ENCODE measurements at regions not wholly inside any gene's neighbourhood (a gene's known extent, or its start where the extent isn't known, plus 50 kb on each side); places are given as distances from the start of the nearest gene placed in this dataset.
A peak's percentile ranks its signal among the peaks of the same experiment; 100 is the strongest.
"Not testable (repeated sequence)": the region's sequence is repeated elsewhere in the genome, so short reads cannot be mapped to it uniquely, and the experiment has no call there.

DNA sequence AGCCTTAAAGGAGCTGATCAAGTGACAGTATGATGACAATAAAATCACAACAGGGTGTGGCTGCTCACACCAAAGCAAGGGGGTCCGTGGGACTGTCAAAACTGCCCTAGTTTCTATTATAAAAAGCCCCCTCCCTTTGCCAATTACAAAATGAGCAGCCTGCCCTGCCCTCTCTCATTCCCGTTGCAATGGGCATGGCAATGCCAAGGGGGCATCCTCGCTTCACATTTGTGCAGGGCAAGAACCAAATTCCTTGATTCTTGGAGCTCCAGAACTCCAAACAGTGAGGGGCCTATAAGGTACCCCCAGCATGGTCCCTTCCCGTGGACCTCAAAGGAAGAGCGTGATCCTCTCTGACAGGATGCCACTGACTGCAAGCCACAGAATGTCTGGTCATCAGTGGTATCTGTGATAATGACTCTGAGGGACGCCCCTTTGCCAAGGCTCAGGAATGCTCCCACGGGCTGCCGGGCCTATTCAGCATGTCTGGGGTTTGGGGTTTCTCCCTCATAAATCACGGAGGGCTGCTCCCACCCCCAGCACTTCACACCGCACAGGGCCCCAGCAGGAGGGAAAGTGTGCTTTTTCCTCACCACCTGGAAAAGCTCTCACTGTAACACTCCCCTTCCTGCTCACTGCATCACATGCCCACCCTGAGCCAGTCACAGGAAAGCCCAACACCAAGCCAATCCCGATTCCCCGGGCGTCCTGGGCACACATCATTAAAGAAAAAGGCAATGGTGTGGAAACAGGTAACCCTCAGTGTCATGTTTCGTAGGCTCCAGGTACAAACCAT lies 105.1 kb upstream of the TRPM1 start:
- Mint-ChIP-seq H3K27ac (no peak overlapping the region), H3K36me3 (ENCODE audit: low read depth) (no peaks in the 10 kb centered on the region), H3K27me3 (no peaks in the 10 kb centered on the region), H3K9me3 (no peaks in the 10 kb centered on the region), H3K4me3 (no peak overlapping the region), H3K4me1 (peaks cover 20% of the 10 kb centered on the region)
- no peak for ATAC-seq
- no peak for DNase-seq

DNA sequence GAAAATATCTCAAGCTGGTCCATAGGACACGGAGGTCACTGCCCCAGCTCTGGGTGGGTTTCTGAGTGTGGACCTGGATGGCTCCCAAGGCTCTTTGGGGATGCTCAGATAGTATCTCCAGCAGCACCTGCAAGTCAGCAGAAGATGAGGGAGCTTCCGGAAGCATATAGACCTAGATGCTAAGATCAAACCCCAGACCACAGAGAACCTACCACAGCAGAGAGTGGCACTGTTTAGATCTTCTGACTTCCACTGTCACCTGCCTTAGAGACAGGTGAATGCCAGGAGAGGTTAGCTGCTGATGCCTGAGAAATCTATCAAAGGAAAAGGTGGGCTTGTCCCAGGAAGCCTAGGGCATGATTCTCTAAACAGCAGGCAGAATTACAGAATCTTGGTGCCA lies 105.7 kb upstream of the TRPM1 start:
- Mint-ChIP-seq H3K9me3 (no peaks in the 10 kb centered on the region), H3K27ac (no peak overlapping the region), H3K36me3 (ENCODE audit: low read depth) (no peaks in the 10 kb centered on the region), H3K4me3 (no peak overlapping the region), H3K4me1 (peaks cover 20% of the 10 kb centered on the region), H3K27me3 (no peaks in the 10 kb centered on the region)
- DNase-seq (no peak), ATAC-seq (no peak)

DNA sequence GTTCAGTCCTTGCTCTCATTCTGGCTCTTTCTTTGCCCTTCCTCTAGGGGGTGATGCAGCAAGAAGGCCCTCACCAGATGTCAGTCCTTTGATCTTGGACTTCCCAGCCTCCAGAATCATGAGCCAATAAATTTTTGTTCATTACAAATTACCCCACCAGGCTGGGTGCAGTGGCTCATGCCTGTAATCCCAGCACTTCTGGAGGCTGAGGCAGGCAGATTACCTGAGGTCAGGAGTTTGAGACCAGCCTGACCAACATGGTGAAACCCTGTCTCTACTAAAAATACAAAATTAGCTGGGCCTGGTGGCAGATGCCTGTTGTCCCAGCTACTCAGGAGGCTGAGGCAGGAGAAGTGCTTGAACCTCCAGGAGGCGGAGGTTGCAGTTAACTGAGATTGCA lies 106.3 kb upstream of the TRPM1 start:
- not testable (repeated sequence) for H3K27ac Mint-ChIP-seq; H3K9me3 Mint-ChIP-seq; DNase-seq; H3K27me3 Mint-ChIP-seq; H3K36me3 Mint-ChIP-seq (ENCODE audit: low read depth); H3K4me3 Mint-ChIP-seq; ATAC-seq
- H3K4me1 Mint-ChIP-seq = peaks cover 16% of the 10 kb centered on the region

DNA sequence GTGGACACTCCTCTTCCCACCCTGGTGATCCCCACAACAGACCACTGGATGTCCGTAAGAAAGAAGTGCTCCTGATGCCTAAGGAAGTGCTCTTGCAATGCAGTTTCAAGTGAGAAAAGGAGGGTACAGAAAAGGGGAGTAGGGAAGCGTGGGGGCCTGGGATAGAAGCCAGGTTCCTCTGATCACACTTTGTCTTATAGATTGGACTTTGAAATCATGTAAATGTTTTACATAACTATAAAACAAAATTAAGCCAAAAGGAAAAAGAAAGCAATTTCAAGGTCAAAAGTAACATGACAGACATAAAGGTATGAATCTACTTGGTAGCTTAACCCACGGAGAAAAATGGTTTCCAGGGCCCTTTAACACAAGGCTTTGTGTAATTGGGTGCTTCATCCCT lies 107.3 kb upstream of the TRPM1 start:
- no peak for ATAC-seq
- H3K4me3 Mint-ChIP-seq = no peak overlapping the region
- no peak for DNase-seq
- H3K27ac Mint-ChIP-seq = no peak overlapping the region
- H3K9me3 Mint-ChIP-seq = no peaks in the 10 kb centered on the region
- H3K36me3 Mint-ChIP-seq (ENCODE audit: low read depth) = no peaks in the 10 kb centered on the region
- no peaks in the 10 kb centered on the region for H3K27me3 Mint-ChIP-seq
- peaks cover 8% of the 10 kb centered on the region for H3K4me1 Mint-ChIP-seq

DNA sequence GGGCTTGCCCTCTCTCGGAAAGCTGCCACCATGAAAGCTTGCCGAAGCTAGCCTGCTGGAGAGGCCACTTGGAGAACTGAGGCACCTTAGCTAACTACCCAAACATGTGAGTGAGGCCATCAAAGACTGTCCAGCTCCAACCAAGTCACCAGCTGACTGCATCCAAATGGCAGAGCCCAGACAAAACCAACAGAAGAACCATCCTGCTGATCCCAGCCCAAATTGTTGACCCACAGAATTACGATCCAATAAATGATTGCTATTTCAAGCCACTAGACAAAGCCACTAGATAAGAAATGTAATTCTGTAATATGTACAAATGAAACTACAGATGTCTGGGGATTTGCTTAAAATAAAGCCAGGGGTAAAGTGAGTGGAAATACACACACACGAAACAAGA lies 109.8 kb upstream of the TRPM1 start:
- Mint-ChIP-seq H3K27me3 (no peaks in the 10 kb centered on the region), H3K4me1 (peaks cover 15% of the 10 kb centered on the region), H3K36me3 (ENCODE audit: low read depth) (no peaks in the 10 kb centered on the region), H3K9me3 (no peaks in the 10 kb centered on the region), H3K27ac (no peak overlapping the region), H3K4me3 (no peak overlapping the region)
- ATAC-seq (no peak), DNase-seq (no peak)

DNA sequence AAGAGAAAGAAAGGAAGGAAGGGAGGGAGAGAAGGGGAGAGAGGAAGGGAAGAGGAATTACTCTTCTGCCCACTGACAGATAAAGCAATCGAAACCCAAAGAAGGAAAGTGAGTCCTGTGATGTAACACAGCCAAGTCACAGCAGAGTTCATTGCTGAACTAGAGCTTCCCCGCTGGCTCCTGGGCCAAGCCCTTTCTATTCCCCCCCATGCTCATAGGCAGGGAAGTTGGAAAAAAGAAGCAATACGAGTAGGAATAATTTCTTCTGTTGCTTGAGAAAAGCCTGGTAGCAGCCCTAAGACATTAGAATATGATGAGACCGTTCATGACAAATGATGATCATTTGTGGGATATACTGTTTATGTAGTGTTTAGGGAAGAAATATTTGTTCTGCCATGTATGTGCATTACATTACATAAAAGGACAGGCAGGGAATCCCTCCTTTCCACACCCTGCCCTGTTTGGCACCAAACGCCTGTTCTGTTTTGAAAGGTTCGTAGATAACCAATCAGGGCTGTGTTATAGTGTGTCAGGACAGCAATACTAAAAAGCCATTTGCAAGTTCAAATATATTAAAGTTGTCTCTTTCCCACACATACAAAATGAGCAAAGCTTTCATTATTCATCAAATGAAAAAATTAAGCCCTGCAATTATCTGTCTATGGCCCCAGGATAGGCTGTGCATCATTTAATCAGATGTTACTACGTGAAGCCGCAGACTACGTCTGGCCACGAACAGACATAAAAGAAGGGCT lies 111.0 kb upstream of the TRPM1 start:
- Mint-ChIP-seq H3K4me1 (peaks cover 20% of the 10 kb centered on the region), H3K27ac (no peak overlapping the region), H3K9me3 (no peaks in the 10 kb centered on the region), H3K36me3 (ENCODE audit: low read depth) (no peaks in the 10 kb centered on the region), H3K27me3 (no peaks in the 10 kb centered on the region), H3K4me3 (no peak overlapping the region)
- ATAC-seq (no peak), DNase-seq (no peak)

DNA sequence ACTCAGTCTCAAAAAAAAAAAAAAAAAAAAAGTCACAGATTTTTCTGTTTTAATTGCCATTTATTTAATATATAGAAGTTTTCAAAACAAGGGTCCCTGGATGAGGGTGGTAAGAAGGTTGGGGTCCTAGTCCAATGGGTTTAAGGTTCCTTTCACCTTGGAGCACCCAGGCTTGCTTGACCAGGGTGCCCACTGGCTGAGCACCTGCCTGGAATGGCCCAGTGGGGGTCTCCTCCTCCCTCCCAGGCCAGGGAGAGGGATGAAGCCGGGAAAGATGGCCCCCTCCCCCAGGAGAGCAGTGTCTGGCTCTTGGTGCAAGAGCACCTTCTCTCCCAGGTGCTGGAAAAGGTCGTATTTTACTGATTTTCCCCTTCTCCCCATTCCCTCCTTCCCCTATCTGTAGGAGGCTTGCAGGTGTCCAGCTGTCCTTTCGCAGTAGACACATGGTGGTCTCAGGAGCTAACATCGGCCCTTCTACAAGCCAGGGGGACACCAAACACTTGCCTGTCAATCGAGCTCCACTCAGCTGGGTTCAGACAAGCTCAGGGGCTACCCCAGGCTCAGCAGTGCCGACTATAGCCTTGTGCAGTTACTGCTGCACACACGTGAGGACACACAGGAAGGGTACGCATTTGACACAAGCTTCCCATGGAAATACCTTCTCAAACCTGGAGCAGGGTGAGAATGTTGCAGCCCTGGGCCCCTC lies 112.3 kb upstream of the KLF13 start:
- Mint-ChIP-seq H3K4me3 (no peak overlapping the region), H3K27ac (no peak overlapping the region), H3K4me1 (peaks cover 16% of the 10 kb centered on the region), H3K27me3 (no peaks in the 10 kb centered on the region), H3K36me3 (ENCODE audit: low read depth) (no peaks in the 10 kb centered on the region), H3K9me3 (no peaks in the 10 kb centered on the region)
- ATAC-seq (no peak), DNase-seq (no peak)

DNA sequence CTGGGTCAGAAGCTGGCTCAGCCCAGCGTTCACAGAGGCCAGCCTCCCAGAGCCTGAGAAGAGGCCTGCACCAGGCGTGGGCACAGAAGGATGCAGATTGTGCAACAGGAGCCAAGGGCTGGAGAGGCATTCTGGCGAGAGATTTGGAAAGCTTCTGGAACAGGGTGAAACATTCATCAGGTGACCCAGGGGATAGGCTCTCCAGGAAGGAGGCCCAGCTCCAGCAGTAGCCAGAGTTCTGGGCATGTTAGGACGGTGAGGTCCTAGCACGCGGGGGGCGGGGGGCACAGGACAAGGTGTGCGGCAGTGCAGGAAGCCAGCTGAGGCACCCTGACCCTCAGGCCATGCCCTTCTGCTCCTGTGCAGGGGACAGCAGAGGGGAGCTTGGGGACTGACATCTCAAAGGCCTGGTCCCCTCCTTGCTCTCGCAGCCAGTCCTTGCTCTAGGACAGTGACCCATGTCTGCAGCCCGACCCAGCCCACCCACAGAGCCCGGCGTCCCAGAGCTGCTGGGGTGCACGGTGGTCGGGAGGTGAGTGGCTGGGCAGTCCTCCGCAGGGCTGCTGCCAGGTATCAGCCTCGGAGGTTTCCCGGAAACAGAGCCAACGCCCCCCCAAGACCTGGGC lies 111.7 kb upstream of the KLF13 start:
- ATAC-seq (no peak), DNase-seq (no peak)
- peak overlapping the region; percentile 22 for H3K27ac Mint-ChIP-seq
- no peaks in the 10 kb centered on the region for H3K36me3 Mint-ChIP-seq (ENCODE audit: low read depth)
- no peaks in the 10 kb centered on the region for H3K9me3 Mint-ChIP-seq
- H3K4me1 Mint-ChIP-seq = peaks cover 16% of the 10 kb centered on the region
- H3K4me3 Mint-ChIP-seq = peak overlapping the region; percentile 38
- H3K27me3 Mint-ChIP-seq = no peaks in the 10 kb centered on the region

DNA sequence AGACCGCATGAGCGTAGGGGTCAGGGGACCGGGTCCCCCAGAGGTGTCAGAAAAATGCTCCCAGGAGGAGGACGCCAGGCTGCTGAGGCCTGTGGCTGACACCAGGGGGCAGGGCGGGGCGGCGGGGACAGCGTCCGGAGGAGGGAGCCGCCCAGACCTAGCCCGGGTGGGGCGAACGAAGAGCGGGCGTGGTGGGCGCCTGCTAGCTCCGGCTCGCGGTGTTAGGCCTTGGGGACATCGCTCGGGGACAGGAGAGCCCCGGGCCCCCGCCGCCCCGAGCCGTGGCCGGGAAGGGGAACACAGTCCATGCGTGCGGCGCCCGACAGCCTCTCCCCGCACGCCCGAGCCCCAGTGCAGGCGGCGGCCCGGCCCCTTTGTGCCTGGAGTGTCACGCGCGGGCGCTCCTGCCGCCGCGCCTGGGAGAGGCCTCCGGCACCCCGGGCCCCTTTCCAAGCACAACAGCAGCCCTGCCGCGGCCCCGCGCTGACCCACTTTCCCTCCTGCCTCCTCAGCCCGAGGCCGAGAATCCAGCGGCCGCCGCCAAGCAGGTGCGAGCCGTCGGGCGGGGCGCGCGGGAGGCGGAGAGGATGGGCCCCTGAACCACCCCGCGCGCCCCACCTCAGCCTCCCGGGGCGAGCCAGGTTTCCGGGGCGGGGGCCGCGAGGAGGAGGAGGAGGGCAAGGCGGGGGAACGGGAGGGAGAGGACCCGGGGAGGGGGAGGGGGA lies 111.0 kb upstream of the KLF13 start:
- peak overlapping the region; percentile 67 for H3K4me3 Mint-ChIP-seq
- H3K27me3 Mint-ChIP-seq = no peaks in the 10 kb centered on the region
- ATAC-seq (peak; percentile 88), DNase-seq (peak; percentile 91)
- H3K9me3 Mint-ChIP-seq = no peaks in the 10 kb centered on the region
- no peaks in the 10 kb centered on the region for H3K36me3 Mint-ChIP-seq (ENCODE audit: low read depth)
- H3K27ac Mint-ChIP-seq = peak overlapping the region; percentile 22
- peaks cover 16% of the 10 kb centered on the region for H3K4me1 Mint-ChIP-seq

DNA sequence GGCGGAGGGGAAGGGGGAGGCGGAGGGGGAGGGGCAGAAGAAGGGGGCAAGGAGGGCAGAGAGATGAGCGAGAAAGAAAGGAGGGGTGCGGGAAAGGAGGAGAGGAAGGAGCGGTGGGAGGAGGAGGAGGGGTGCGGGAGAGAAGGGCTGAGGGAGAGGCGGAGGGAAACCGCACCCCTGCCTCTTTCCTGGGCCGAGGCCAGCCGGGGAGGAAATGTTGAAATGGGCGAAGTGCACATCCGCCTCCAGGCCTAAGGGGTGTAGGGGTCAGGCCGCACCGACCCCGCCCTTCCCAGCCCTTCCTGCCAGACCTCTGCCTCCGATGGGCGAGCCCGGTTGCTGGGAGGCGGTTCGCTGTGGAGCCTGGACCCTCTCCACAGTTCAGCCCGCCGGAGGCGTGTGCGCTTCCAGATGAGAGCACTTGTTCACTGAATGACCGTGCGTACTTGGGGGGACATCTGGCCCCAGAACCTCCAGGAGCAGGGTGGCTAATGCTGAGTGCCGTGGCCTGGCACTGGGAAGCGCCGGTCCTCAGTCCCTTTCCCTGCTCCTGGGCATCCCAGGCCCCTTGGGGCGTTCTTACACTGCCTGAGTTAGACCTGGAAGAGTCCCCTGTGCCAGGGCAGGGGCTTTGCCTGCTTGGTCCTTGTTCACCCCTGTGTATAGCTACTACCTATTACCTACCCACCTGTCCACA lies 110.3 kb upstream of the KLF13 start:
- no peaks in the 10 kb centered on the region for H3K36me3 Mint-ChIP-seq (ENCODE audit: low read depth)
- ATAC-seq (peak; percentile 39), DNase-seq (peak; percentile 56)
- peaks cover 16% of the 10 kb centered on the region for H3K4me1 Mint-ChIP-seq
- peak overlapping the region; percentile 22 for H3K27ac Mint-ChIP-seq
- H3K4me3 Mint-ChIP-seq = peak overlapping the region; percentile 67
- H3K9me3 Mint-ChIP-seq = no peaks in the 10 kb centered on the region
- H3K27me3 Mint-ChIP-seq = no peaks in the 10 kb centered on the region

DNA sequence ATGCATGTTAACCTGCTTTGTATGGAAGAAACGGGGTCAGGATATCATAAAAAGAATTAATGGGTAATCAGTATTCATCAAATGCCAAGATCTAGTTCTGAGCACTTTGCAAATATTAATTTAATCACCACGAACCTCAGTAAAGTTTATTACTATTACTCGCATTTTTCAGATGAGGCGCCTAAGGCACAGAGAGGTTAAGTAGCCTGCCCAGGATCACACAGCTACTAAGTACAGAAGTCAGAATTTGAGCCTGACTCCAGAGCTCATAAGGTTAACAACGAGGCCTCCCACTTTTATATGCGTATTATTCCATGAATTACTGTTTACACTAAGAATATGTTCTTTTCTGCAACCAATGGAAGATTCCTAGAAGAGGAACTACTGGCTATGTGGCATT lies 109.6 kb upstream of the KLF13 start:
- Mint-ChIP-seq H3K27me3 (no peaks in the 10 kb centered on the region), H3K27ac (no peak overlapping the region), H3K4me3 (peak overlapping the region; percentile 67), H3K9me3 (no peaks in the 10 kb centered on the region), H3K4me1 (peaks cover 16% of the 10 kb centered on the region), H3K36me3 (ENCODE audit: low read depth) (no peaks in the 10 kb centered on the region)
- no peak for ATAC-seq
- DNase-seq = no peak

DNA sequence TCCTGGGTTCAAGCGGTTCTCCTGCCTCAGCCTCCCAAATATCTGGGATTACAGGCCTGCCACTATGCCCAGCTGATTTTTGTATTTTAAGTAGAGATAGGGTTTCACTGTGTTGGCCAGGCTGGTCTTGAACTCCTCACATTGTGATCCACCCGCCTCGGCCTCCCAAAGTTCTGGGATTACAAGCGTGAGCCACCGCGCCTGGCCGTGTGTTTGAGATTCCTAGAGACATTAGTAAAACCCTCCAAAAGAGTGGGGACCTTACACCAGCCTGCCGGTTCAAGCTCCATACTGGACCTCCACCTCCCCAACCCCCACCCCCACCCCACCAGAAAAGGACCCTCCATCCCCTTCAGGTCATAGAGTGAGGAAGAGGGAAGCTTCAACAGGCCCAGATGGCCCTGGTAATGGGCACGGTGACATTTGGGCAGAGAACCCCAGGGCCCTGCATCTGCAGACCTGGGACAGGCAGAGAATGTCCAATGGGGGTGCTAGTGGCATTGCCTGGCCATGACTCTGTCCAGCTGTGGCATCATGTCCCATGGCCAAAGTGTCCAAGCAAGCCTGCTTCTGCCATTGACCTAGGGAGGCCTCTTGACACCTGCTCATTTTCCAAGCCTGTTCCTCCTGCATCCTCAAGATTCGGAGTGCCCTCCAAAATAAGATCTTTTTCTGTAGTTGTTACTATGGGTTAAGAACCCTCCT lies 108.9 kb upstream of the KLF13 start:
- no peaks in the 10 kb centered on the region for H3K27me3 Mint-ChIP-seq
- peaks cover 19% of the 10 kb centered on the region for H3K4me1 Mint-ChIP-seq

DNA sequence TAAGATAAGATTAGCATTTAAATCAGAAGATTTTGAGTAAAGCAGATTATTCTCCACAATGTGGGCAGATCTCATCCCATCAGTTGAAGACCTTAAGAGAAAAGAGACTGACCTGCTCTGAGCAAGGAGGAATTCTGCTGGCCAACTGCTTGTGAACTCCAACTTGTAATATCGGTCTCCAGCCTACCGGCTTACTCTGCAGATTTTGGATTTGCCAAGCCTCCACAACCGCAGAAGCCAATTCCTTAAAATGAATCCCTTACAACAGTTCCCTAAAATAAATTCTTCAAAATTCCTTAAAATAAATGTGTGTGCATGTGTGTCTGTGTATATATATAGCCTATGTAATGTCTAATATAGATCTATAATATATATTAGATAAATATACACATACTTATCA lies 107.4 kb upstream of the KLF13 start:
- H3K36me3 Mint-ChIP-seq (ENCODE audit: low read depth) = no peaks in the 10 kb centered on the region
- peaks cover 25% of the 10 kb centered on the region for H3K4me1 Mint-ChIP-seq
- H3K27me3 Mint-ChIP-seq = no peaks in the 10 kb centered on the region
- H3K4me3 Mint-ChIP-seq = no peak overlapping the region
- DNase-seq (no peak), ATAC-seq (no peak)
- H3K9me3 Mint-ChIP-seq = no peaks in the 10 kb centered on the region
- no peak overlapping the region for H3K27ac Mint-ChIP-seq

More for the DNA sequence above, 108.9 kb upstream of the KLF13 start:
- Mint-ChIP-seq H3K4me3 (no peak overlapping the region), H3K27ac (no peak overlapping the region), H3K36me3 (ENCODE audit: low read depth) (no peaks in the 10 kb centered on the region), H3K9me3 (no peaks in the 10 kb centered on the region)
- DNase-seq (no peak), ATAC-seq (no peak)

Measured in activated naive CD8-positive, alpha-beta T cell treated with anti-CD3 and anti-CD28 coated beads, Interleukin-2, amount 50 U/mL, for 24 hours (primary cell).